ENCODE measurements at regions not wholly inside any gene's neighbourhood (a gene's known extent, or its start where the extent isn't known, plus 50 kb on each side); places are given as distances from the start of the nearest gene placed in this dataset.

GRCh38 chr16:86198206-86199118 lies 299.5 kb downstream of the IRF8 start:
- no peak for DNase-seq (ENCODE audit: low read depth)

GRCh38 chr16:86199182-86199581 lies 300.2 kb downstream of the IRF8 start:
- no peak for DNase-seq (ENCODE audit: low read depth)

GRCh38 chr16:86199871-86200695 lies 301.1 kb downstream of the IRF8 start:
- DNase-seq (ENCODE audit: low read depth) = no peak

GRCh38 chr16:86200722-86201121 lies 301.8 kb downstream of the IRF8 start:
- DNase-seq (ENCODE audit: low read depth) = no peak

GRCh38 chr16:86201746-86202145 lies 302.8 kb downstream of the IRF8 start:
- no peak for DNase-seq (ENCODE audit: low read depth)

- DNase-seq (ENCODE audit: low read depth) = no peak
Observed at GRCh38 chr16:86202267-86202666, 303.3 kb downstream of the IRF8 start.

GRCh38 chr16:86202760-86203426 lies 303.9 kb downstream of the IRF8 start:
- DNase-seq (ENCODE audit: low read depth) = no peak

- DNase-seq (ENCODE audit: low read depth) = no peak
Observed at GRCh38 chr16:86203557-86204275, 304.8 kb downstream of the IRF8 start.

GRCh38 chr16:86205521-86206245 lies 304.6 kb upstream of the FOXF1 start:
- DNase-seq (ENCODE audit: low read depth) = no peak

GRCh38 chr16:86207350-86207749 lies 303.0 kb upstream of the FOXF1 start:
- DNase-seq (ENCODE audit: low read depth) = no peak

GRCh38 chr16:86209202-86209601 lies 301.1 kb upstream of the FOXF1 start:
- no peak for DNase-seq (ENCODE audit: low read depth)

GRCh38 chr16:86210403-86211193 lies 299.7 kb upstream of the FOXF1 start:
- DNase-seq (ENCODE audit: low read depth) = no peak

- no peak for DNase-seq (ENCODE audit: low read depth)
Observed at GRCh38 chr16:86211265-86211664, 299.1 kb upstream of the FOXF1 start.

GRCh38 chr16:86211800-86212199 lies 298.5 kb upstream of the FOXF1 start:
- DNase-seq (ENCODE audit: low read depth) = no peak

GRCh38 chr16:86212706-86213436 lies 297.5 kb upstream of the FOXF1 start:
- no peak for DNase-seq (ENCODE audit: low read depth)

GRCh38 chr16:86213437-86214205 lies 296.7 kb upstream of the FOXF1 start:
- no peak for DNase-seq (ENCODE audit: low read depth)

GRCh38 chr16:86214326-86215232 lies 295.7 kb upstream of the FOXF1 start:
- DNase-seq (ENCODE audit: low read depth) = no peak

Data from activated gamma-delta T cell treated with anti-CD3 and anti-CD28 coated beads, Interleukin-2, amount 50 U/mL, for 16 hours (primary cell).